ENCODE measurements at regions not wholly inside any gene's neighbourhood (a gene's known extent, or its start where the extent isn't known, plus 50 kb on each side); places are given as distances from the start of the nearest gene placed in this dataset.
"Not testable (repeated sequence)": the region's sequence is repeated elsewhere in the genome, so short reads cannot be mapped to it uniquely, and the experiment has no call there.

DNA sequence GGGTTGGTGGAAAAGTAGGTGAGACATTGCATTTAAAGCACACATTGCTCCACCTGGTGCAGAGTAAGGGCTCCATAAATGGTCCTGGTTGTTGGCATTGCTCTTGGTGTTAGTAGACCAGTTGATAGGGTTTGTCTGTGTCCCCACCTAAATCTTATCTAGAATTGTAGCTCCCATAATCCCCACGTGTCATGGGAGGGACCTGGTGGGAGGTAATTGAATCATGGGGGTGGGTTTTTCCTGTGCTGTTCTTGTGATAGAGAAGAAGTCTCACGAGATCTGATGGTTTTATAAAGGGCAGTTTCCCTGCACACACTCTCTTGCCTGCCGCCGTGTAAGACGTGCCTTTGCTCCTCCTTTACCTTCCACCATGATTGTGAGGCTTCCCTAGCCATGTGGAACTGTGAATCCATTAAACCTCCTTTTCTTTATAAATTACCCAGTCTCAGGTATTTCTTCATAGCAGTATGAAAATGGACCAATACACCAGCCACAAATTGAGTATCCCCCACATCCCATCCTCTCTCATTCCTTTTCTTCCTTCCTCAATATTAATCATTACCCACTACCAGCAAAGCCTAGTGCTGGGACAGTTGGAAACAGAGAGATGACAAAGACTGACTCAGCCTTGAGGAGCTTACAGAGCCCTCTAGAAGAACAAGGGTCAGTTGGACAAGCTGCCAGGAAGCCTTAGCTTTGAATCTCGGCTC, 285.9 kb upstream of the CRY1 start:
- not testable (repeated sequence) for TF ChIP-seq CTCF, POLR2A (IDR thresholded peaks at IDR 0.05)

Data from testis (tissue), 2 donors.